Medulla oblongata (tissue), 1 donor: ENCODE measurements at regions not wholly inside any gene's neighbourhood (a gene's known extent, or its start where the extent isn't known, plus 50 kb on each side); places are given as distances from the start of the nearest gene placed in this dataset.
A peak's percentile ranks its signal among the peaks of the same experiment; 100 is the strongest.

Experiments used
- DNase-seq: peaks from one replicate; pipeline ENCODE4 v3.0.0-alpha.2; 2015; ENCODE audit errors: extremely low spot score

DNA sequence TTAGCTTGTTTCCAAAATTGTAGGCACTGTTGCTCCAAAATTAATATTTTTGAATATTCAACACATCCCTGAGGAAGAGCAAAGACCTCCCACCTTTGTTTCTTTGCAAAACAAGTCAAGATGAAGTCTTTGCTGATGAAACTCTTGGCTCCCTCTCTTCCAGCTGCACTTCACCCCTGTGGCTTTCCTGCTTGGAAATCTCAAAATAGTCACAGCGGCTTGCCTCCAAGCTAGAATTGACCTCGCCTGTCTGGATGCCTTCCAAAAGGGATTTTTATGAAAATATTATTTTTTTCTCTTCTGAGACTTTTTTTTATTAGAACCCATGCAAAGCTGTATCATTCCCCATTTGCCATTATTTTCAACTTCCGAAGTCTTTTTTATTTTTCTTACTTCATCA lies 71.1 kb upstream of the MROH9 start:
- DNase-seq, result no peak

DNA sequence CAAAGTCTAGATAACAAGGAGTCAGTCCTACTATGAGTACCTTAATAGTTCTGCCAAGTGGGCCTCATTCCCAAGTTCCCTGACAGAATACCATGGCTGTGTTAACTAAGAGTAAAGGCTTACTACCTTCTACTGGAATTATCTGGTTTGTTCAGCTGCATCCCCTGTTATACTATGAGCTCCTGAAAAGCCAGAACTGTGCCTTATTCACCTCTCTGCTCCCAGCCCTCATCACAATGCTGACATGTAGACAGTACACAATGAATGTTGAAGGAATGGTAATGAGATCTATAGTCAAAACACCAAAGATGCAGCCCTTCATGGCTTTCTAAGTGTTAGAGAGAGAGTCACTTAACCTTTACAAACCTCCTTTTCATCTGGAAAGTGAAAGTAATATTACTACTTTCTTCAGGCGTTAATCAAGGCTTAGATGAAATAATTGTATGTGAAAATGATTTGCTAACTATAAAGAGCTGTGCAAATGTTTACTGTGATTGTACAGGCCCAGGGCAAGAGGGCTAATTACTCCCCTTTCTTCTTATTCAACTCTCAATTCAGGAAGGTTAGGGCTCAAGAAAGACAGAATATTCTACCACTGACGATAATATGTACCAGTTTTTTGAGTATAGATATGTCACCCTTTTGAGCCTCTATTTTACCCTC lies 70.3 kb upstream of the MROH9 start:
- DNase-seq, result no peak

DNA sequence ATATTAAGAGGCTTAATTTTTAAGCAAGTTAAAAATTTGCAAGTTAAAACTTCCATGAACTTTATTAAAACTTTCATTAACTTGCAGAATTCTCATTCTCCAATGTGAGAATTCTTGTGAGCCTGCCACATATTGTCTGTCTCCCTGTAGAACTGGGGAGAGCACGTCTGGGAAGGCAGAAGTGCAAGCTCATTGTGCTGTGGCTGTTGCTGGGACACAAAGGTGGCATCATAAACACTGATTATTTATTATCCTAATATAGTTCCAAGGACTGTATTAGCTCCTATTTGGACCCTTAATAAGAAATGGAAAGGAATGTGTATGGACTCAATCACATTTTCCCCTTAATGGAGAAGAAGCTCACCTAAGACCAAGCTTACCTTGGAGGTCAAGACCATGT lies 68.7 kb upstream of the MROH9 start:
- no peak for DNase-seq

DNA sequence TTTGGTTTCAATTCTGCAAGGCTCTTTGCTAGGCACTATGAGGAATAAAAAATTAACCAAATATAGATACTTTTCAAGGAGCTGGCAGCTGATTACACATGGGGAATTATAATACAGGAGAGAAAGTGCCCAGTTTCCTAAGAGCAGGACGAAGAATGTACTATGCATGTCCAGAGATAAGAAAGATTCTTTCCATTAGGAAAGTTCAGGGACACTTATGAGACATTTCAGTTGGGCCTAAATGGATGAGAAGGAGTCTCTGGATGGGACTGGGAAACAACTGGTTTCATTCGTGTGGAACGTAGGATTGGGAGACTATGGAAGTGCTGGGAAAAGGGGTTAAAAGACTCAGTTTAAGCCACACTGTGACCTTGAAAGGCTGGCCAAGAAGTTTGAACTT lies 63.5 kb upstream of the MROH9 start:
- no peak for DNase-seq

DNA sequence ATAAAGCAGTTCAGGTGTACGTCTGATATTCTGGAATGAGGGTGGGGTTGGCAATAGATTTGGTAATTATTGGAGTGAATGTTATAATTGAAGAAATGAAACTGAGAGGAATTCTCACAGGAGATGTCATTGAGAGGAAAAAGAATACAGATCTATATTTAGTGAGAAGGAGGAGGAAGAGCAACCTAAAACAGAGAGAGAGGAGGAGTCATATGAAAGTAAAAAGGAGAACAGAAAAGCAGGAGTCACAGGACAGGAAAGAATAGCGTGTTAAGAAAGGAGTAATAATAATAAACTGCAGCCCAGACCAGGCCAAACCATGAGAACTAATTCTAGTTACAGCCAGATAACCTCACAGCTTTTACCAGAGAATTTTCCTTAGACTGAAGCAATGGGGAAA lies 62.7 kb upstream of the MROH9 start:
- DNase-seq, result peak; percentile 48

DNA sequence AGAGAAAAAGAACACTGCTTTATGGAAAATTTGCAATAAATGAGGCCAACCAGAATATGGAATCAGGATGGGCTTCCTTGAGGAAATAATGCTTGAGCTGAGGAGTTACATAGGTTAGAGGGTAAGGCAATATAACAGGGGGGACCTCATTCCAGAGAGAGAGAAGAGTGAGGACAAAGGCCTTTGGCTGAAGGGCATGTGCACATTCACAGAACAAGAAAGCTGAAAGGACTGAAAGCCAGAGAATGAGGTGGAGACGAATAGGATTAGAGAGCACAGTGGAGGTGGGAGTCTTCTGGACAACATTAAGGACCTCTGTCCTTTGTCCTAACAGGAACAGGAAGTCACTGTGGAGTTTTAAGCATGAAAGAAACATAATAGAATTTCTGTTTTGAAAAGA lies 60.7 kb upstream of the MROH9 start:
- no peak for DNase-seq

DNA sequence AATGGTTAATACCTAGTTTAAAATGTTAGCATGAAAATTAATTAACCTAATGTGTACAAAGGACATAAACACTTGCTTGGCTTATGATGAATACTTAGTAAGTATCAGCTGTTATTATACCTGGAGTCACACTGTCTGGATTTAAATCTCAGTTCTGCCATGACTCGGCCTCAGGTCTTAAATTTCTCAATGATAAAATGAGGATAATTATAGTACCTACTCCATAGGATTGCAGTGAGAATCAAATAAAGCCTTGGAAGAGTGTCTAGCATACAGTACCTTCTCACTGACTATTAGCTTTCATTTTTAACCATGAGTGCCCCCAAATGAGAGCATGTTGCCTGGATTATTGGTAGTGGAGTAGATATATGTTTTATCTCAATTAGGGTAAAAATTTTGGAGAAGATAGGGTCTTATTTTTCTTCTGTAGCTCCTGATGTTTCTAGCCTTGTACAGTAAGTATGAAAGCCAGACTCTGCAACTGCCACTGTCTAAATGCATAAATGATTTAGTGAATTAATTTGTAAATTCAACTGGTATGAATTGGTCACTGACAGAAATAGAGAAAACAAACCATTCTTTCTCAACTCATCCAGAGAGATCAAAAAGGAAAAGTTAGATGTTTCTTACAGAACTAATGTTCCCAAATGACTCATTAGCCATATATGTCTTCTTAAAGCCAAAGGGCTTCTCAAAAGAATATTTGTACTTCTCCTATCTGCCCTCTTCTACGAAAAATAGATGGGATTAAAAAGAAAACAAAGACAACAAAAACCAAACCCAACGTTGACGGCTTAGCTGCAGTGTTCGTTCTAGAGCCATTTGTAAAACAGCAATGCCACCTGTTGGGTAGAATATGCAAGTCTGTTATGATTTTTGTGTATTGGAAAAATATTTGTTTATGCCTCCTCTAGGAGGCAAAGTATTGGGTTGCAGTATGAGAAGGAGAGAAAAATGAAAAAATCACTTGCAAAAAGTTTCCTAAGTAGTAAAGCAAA lies 53.8 kb upstream of the MROH9 start:
- peak; percentile 83 for DNase-seq
